Adipocyte (in vitro differentiated cells): ENCODE measurements at regions not wholly inside any gene's neighbourhood (a gene's known extent, or its start where the extent isn't known, plus 50 kb on each side); places are given as distances from the start of the nearest gene placed in this dataset.
A peak's percentile ranks its signal among the peaks of the same experiment; 100 is the strongest.

ENCODE experiments used
- DNase-seq: peaks from one replicate; pipeline ENCODE4 v3.0.0-alpha.2; 2015; ENCODE audit warnings: low read depth
- H3K27me3 ChIP-seq: replicated peaks from 2 replicates; pipeline ENCODE4 v1.7.0; 2013; ENCODE audit warnings: mild to moderate bottlenecking, low read length, moderate library complexity; ENCODE audit not compliant: control insufficient read depth, insufficient read depth
- H3K36me3 ChIP-seq: 2 replicates; pipeline ENCODE4 v1.7.0; 2013; ENCODE audit warnings: low read length, mild to moderate bottlenecking, moderate library complexity; ENCODE audit not compliant: control insufficient read depth, insufficient read depth, severe bottlenecking
- H3K4me1 ChIP-seq: 2 replicates; pipeline ENCODE4 v1.7.0; 2013; ENCODE audit warnings: mild to moderate bottlenecking, low read length, moderate library complexity; ENCODE audit not compliant: control insufficient read depth, insufficient read depth
- H3K4me3 ChIP-seq: 2 replicates; pipeline ENCODE4 v1.7.0; 2013; ENCODE audit warnings: mild to moderate bottlenecking, low read length, moderate library complexity
- H3K9ac ChIP-seq: 2 replicates; pipeline ENCODE4 v1.7.0; 2013; ENCODE audit warnings: mild to moderate bottlenecking, low read length, moderate library complexity
- H3K9me3 ChIP-seq: 2 replicates; pipeline ENCODE4 v1.7.0; 2013; ENCODE audit warnings: mild to moderate bottlenecking, low read length, moderate library complexity; ENCODE audit not compliant: control insufficient read depth

- Histone ChIP-seq H3K4me1 (peaks cover 21% of the 10 kb centered on the region), H3K4me3 (no peak overlapping the region), H3K9me3 (no peaks in the 10 kb centered on the region), H3K9ac (no peak overlapping the region), H3K27me3 (no peaks in the 10 kb centered on the region), H3K36me3 (no peaks in the 10 kb centered on the region)
- no peak for DNase-seq
Observed at GRCh38 chr16:51328733-51329132, 177.7 kb upstream of the SALL1 start.

GRCh38 chr16:51327001-51327400 is 175.9 kb upstream of the SALL1 start:
- Histone ChIP-seq H3K27me3 (no peaks in the 10 kb centered on the region), H3K9ac (no peak overlapping the region), H3K4me3 (peak overlapping the region; percentile 7), H3K36me3 (no peaks in the 10 kb centered on the region), H3K4me1 (peaks cover 21% of the 10 kb centered on the region), H3K9me3 (no peaks in the 10 kb centered on the region)
- DNase-seq, result peak; percentile 73

GRCh38 chr16:51326131-51326856 is 175.2 kb upstream of the SALL1 start:
- no peaks in the 10 kb centered on the region for H3K9me3 ChIP-seq
- no peaks in the 10 kb centered on the region for H3K27me3 ChIP-seq
- H3K4me3 ChIP-seq, result peak overlapping the region; percentile 7
- peaks cover 22% of the 10 kb centered on the region for H3K4me1 ChIP-seq
- DNase-seq, result peak; percentile 69
- no peaks in the 10 kb centered on the region for H3K36me3 ChIP-seq
- H3K9ac ChIP-seq, result no peak overlapping the region

GRCh38 chr16:51321251-51321650 is 170.2 kb upstream of the SALL1 start:
- DNase-seq, result no peak
- no peak overlapping the region for H3K4me3 ChIP-seq
- peaks cover 10% of the 10 kb centered on the region for H3K4me1 ChIP-seq
- H3K27me3 ChIP-seq, result no peaks in the 10 kb centered on the region
- H3K9ac ChIP-seq, result no peak overlapping the region
- H3K36me3 ChIP-seq, result no peaks in the 10 kb centered on the region
- no peaks in the 10 kb centered on the region for H3K9me3 ChIP-seq

GRCh38 chr16:51317575-51317974 is 166.5 kb upstream of the SALL1 start:
- Histone ChIP-seq H3K27me3 (no peaks in the 10 kb centered on the region), H3K36me3 (no peaks in the 10 kb centered on the region), H3K4me1 (peaks cover 3% of the 10 kb centered on the region), H3K9me3 (no peaks in the 10 kb centered on the region), H3K9ac (no peak overlapping the region), H3K4me3 (no peak overlapping the region)
- DNase-seq, result no peak

- DNase-seq, result no peak
- no peaks in the 10 kb centered on the region for H3K9me3 ChIP-seq
- no peaks in the 10 kb centered on the region for H3K27me3 ChIP-seq
- no peaks in the 10 kb centered on the region for H3K4me1 ChIP-seq
- no peak overlapping the region for H3K4me3 ChIP-seq
- no peaks in the 10 kb centered on the region for H3K36me3 ChIP-seq
- no peak overlapping the region for H3K9ac ChIP-seq
Observed at GRCh38 chr16:51313198-51313597, 162.1 kb upstream of the SALL1 start.

GRCh38 chr16:51312363-51313150 is 161.5 kb upstream of the SALL1 start:
- H3K9ac ChIP-seq, result no peak overlapping the region
- H3K9me3 ChIP-seq, result no peaks in the 10 kb centered on the region
- H3K4me1 ChIP-seq, result no peaks in the 10 kb centered on the region
- DNase-seq, result no peak
- H3K4me3 ChIP-seq, result no peak overlapping the region
- H3K36me3 ChIP-seq, result no peaks in the 10 kb centered on the region
- H3K27me3 ChIP-seq, result no peaks in the 10 kb centered on the region

GRCh38 chr16:51310159-51310558 is 159.1 kb upstream of the SALL1 start:
- DNase-seq, result no peak
- H3K9ac ChIP-seq, result no peak overlapping the region

GRCh38 chr16:51306886-51307595 is 156.0 kb upstream of the SALL1 start:
- Histone ChIP-seq H3K4me1 (no peaks in the 10 kb centered on the region), H3K9me3 (no peaks in the 10 kb centered on the region)
- DNase-seq, result no peak

More at GRCh38 chr16:51310159-51310558, 159.1 kb upstream of the SALL1 start:
- Histone ChIP-seq H3K36me3 (no peaks in the 10 kb centered on the region), H3K4me3 (no peak overlapping the region), H3K9me3 (no peaks in the 10 kb centered on the region), H3K27me3 (no peaks in the 10 kb centered on the region), H3K4me1 (no peaks in the 10 kb centered on the region)

GRCh38 chr16:51306116-51306515 is 155.0 kb upstream of the SALL1 start:
- peak; percentile 74 for DNase-seq
- no peaks in the 10 kb centered on the region for H3K36me3 ChIP-seq
- no peaks in the 10 kb centered on the region for H3K27me3 ChIP-seq
- no peaks in the 10 kb centered on the region for H3K9me3 ChIP-seq
- H3K4me1 ChIP-seq, result no peaks in the 10 kb centered on the region
- H3K4me3 ChIP-seq, result no peak overlapping the region
- no peak overlapping the region for H3K9ac ChIP-seq

More at GRCh38 chr16:51306886-51307595, 156.0 kb upstream of the SALL1 start:
- Histone ChIP-seq H3K9ac (no peak overlapping the region), H3K36me3 (no peaks in the 10 kb centered on the region), H3K4me3 (no peak overlapping the region), H3K27me3 (no peaks in the 10 kb centered on the region)

GRCh38 chr16:51305337-51305736 is 154.3 kb upstream of the SALL1 start:
- H3K4me1 ChIP-seq, result no peaks in the 10 kb centered on the region
- no peak for DNase-seq
- no peaks in the 10 kb centered on the region for H3K27me3 ChIP-seq
- H3K9me3 ChIP-seq, result no peaks in the 10 kb centered on the region
- H3K4me3 ChIP-seq, result no peak overlapping the region
- no peaks in the 10 kb centered on the region for H3K36me3 ChIP-seq
- H3K9ac ChIP-seq, result no peak overlapping the region
